PC-3 (cell line): ENCODE measurements at regions not wholly inside any gene's neighbourhood (a gene's known extent, or its start where the extent isn't known, plus 50 kb on each side); places are given as distances from the start of the nearest gene placed in this dataset.
A peak's percentile ranks its signal among the peaks of the same experiment; 100 is the strongest.

Experiments
- ATAC-seq: fragments of 200-7000 bp; cut with Tn5 transposase; 2 replicates; pipeline ENCODE4 v1.9.1; 2020; ENCODE audit warnings: mild to moderate bottlenecking, moderate library complexity
- BruUV-seq: library from RNA; stranded (reverse); fragments of 400-500 nt; replicated peaks from 2 replicates; lab custom pipeline; 2021; lab: Mats Ljungman, UMichigan
- CTCF ChIA-PET: fragments of 300-600 bp; sonication (Branson Sonifier 250); formaldehyde crosslinking; loops from one replicate; lab custom pipeline; 2022; ENCODE audit warnings: antibody characterized with exemption; lab: Charles Lee
- POLR2A ChIA-PET: fragments of 300-600 bp; sonication (Branson Sonifier 250); formaldehyde crosslinking; loops from one replicate; lab custom pipeline; 2022; ENCODE audit warnings: antibody characterized with exemption; ENCODE audit not compliant: unreplicated experiment; lab: Charles Lee
- DNase-seq: peaks from one replicate; pipeline ENCODE4 v3.0.0-alpha.2; 2015
- H2AFZ ChIP-seq: fragments of 300-600 bp; sonication (generic); 2 replicates; pipeline ENCODE4 v1.6.0; 2016; ENCODE audit warnings: antibody characterized with exemption, low read length
- H3F3A ChIP-seq: fragments of 300-600 bp; sonication (generic); one replicate; pipeline ENCODE4 v1.6.0; 2017; ENCODE audit warnings: antibody characterized with exemption, low read length, control low read depth, mild to moderate bottlenecking; ENCODE audit not compliant: unreplicated experiment
- H3K27ac ChIP-seq: fragments of 300-600 bp; sonication (generic); 2 replicates; pipeline ENCODE4 v1.5.1; 2016; ENCODE audit warnings: mild to moderate bottlenecking, low read length
- H3K27me3 ChIP-seq: fragments of 300-600 bp; sonication (generic); 2 replicates; pipeline ENCODE4 v1.6.1; 2016; ENCODE audit warnings: low read length, mixed read lengths
- H3K36me3 ChIP-seq: fragments of 300-600 bp; sonication (generic); 2 replicates; pipeline ENCODE4 v1.6.1; 2016; ENCODE audit warnings: low read depth, mixed run types, low read length, mixed read lengths
- H3K4me1 ChIP-seq: fragments of 300-600 bp; sonication (generic); 2 replicates; pipeline ENCODE4 v1.5.1; 2016; ENCODE audit warnings: low read length; ENCODE audit not compliant: insufficient read depth
- H3K4me2 ChIP-seq: fragments of 300-600 bp; sonication (generic); 2 replicates; pipeline ENCODE4 v1.6.0; 2016; ENCODE audit warnings: low read length
- H3K4me3 ChIP-seq: fragments of 300-600 bp; sonication (generic); 2 replicates; pipeline ENCODE4 v1.5.1; 2016; ENCODE audit warnings: mild to moderate bottlenecking, low read length, mixed read lengths
- H3K79me2 ChIP-seq: fragments of 300-600 bp; sonication (generic); 2 replicates; pipeline ENCODE4 v1.6.1; 2017; ENCODE audit warnings: low read length, mixed read lengths
- H3K9ac ChIP-seq: fragments of 300-600 bp; sonication (generic); 2 replicates; pipeline ENCODE4 v1.6.0; 2016; ENCODE audit warnings: mild to moderate bottlenecking, low read length
- H3K9me2 ChIP-seq: fragments of 300-600 bp; sonication (generic); replicated peaks from 2 replicates; pipeline ENCODE4 v1.6.1; 2016; ENCODE audit warnings: mixed run types, low read length, mixed read lengths
- H3K9me3 ChIP-seq: fragments of 300-600 bp; sonication (generic); 2 replicates; pipeline ENCODE4 v1.6.1; 2016; ENCODE audit warnings: low read length, mixed read lengths
- H4K20me1 ChIP-seq: fragments of 300-600 bp; sonication (generic); 2 replicates; pipeline ENCODE4 v1.6.1; 2016; ENCODE audit warnings: low read length, mixed read lengths
- CTCF ChIP-seq: fragments of 300-600 bp; sonication (generic); conservative IDR thresholded peaks from 2 replicates; pipeline ENCODE4 v1.5.1; 2017; ENCODE audit warnings: antibody characterized with exemption, low read depth, mild to moderate bottlenecking, low read length
- EZH2 ChIP-seq: fragments of 300-600 bp; sonication (generic); IDR thresholded peaks from one replicate; pipeline ENCODE4 v1.6.1; 2017; ENCODE audit warnings: antibody characterized with exemption, mild to moderate bottlenecking, low read length; ENCODE audit not compliant: unreplicated experiment
- EZH2phosphoT487 ChIP-seq: fragments of 300-600 bp; sonication (generic); IDR thresholded peaks from 2 replicates; pipeline ENCODE4 v1.6.1; 2018; ENCODE audit warnings: mild to moderate bottlenecking, antibody characterized with exemption, low read length, borderline replicate concordance
- intact Hi-C: fragments of 100-400 bp; cut with micrococcal nuclease; formaldehyde crosslinking; loops from 2 replicates; pipeline ENCODE4 v1.9.0; 2023

- no peak overlapping the region for H3K4me3 ChIP-seq
- no peak overlapping the region for H3K4me2 ChIP-seq
- no peak overlapping the region for H3K9ac ChIP-seq
- no peaks in the 10 kb centered on the region for H3K9me3 ChIP-seq
- H3F3A ChIP-seq: no peaks in the 10 kb centered on the region
- ATAC-seq: no peak
- no peaks in the 10 kb centered on the region for H3K79me2 ChIP-seq
- intact Hi-C loops: loop anchor here (10.0 kb wide), 1 partner anchor 520 kb away; no protein-coding TSS in a partner anchor
- no peak overlapping the region for H3K27ac ChIP-seq
- DNase-seq: no peak
- POLR2A ChIA-PET: no interaction called here
- CTCF ChIA-PET: no interaction called here
- no peaks in the 10 kb centered on the region for H3K36me3 ChIP-seq
- no peaks in the 10 kb centered on the region for H3K27me3 ChIP-seq
- H3K4me1 ChIP-seq: no peaks in the 10 kb centered on the region
- no peaks in the 10 kb centered on the region for H3K9me2 ChIP-seq
- no peak for TF ChIP-seq CTCF
- no peak for TF ChIP-seq EZH2phosphoT487
- TF ChIP-seq EZH2: no peak
- H4K20me1 ChIP-seq: no peaks in the 10 kb centered on the region
- peak overlapping the region; percentile 43 for H2AFZ ChIP-seq
- BruUV-seq: no TSS peak
Observed at GRCh38 chr3:77795013-77795412, 755.1 kb downstream of the ROBO2 start.

DNA sequence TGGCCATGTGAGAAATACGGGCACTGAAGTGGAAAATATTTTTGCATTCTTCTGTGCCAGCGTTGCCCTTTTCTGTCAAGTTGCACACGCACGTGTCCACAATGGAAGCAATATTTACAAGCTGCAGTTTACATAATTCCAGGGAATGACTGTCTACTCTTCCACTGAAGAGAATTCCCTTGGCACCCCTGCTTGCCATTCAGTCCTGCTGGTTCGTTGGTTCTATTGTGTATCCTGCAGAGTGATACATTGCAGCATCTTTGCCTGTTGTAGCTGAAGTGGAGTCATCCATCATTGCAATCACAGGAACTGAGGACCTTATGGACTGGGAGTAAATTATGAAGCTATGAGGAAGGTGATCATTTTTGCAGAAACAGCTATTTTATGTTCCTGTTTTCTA, 759.4 kb downstream of the ROBO2 start:
- TF ChIP-seq EZH2 (no peak), EZH2phosphoT487 (no peak), CTCF (no peak)
- CTCF ChIA-PET: no interaction called here
- Histone ChIP-seq H3F3A (no peaks in the 10 kb centered on the region), H3K4me1 (no peaks in the 10 kb centered on the region), H3K9me3 (no peaks in the 10 kb centered on the region), H3K27me3 (no peaks in the 10 kb centered on the region), H3K36me3 (no peaks in the 10 kb centered on the region), H3K9me2 (no peaks in the 10 kb centered on the region), H3K79me2 (no peaks in the 10 kb centered on the region), H3K4me2 (no peak overlapping the region), H3K27ac (no peak overlapping the region), H2AFZ (no peak overlapping the region; the same call in 1 of the 2 replicates), H3K4me3 (no peak overlapping the region), H4K20me1 (no peaks in the 10 kb centered on the region), H3K9ac (no peak overlapping the region)
- POLR2A ChIA-PET: no interaction called here
- no peak for DNase-seq
- intact Hi-C loops: loop anchor here (10.0 kb wide), 1 partner anchor 524 kb away; no protein-coding TSS in a partner anchor
- BruUV-seq: no TSS peak
- ATAC-seq: no peak

- no peak for TF ChIP-seq EZH2
- no peak for TF ChIP-seq CTCF
- TF ChIP-seq EZH2phosphoT487: no peak
- H4K20me1 ChIP-seq: no peaks in the 10 kb centered on the region
- H3K9ac ChIP-seq: no peak overlapping the region
- H3K36me3 ChIP-seq: no peaks in the 10 kb centered on the region
- no peak overlapping the region for H2AFZ ChIP-seq
- no TSS peak for BruUV-seq
- no peak for DNase-seq
- H3K4me2 ChIP-seq: no peak overlapping the region
- H3K9me3 ChIP-seq: no peaks in the 10 kb centered on the region
- H3F3A ChIP-seq: no peaks in the 10 kb centered on the region
- H3K4me1 ChIP-seq: no peaks in the 10 kb centered on the region
- H3K79me2 ChIP-seq: no peaks in the 10 kb centered on the region
- H3K9me2 ChIP-seq: no peaks in the 10 kb centered on the region
- intact Hi-C loops: no loop called here
- no peak overlapping the region for H3K4me3 ChIP-seq
- CTCF ChIA-PET: no interaction called here
- POLR2A ChIA-PET: no interaction called here
- H3K27me3 ChIP-seq: no peaks in the 10 kb centered on the region
- ATAC-seq: peak; percentile 40; the same call in 1 of the 2 replicates
- H3K27ac ChIP-seq: no peak overlapping the region
Observed at GRCh38 chr3:77800893-77801292, 761.0 kb downstream of the ROBO2 start.
